Stomach (tissue), 8 donors: ENCODE measurements at regions not wholly inside any gene's neighbourhood (a gene's known extent, or its start where the extent isn't known, plus 50 kb on each side); places are given as distances from the start of the nearest gene placed in this dataset.
"Not testable (repeated sequence)": the region's sequence is repeated elsewhere in the genome, so short reads cannot be mapped to it uniquely, and the experiment has no call there.

Experiments used
- DNase-seq, 2 donors: peaks; one replicate each; pipeline versions ENCODE4 v3.0.0 to v3.0.0-alpha.2; 2013 to 2019
- H3K27ac ChIP-seq, 5 donors: fragments of 200-600 bp in 4 of 5; sonication (generic) in 4 of 5; one replicate each; pipeline ENCODE4 v1.5.1; 2013 to 2019; ENCODE audit warnings: mild to moderate bottlenecking in 1 of 5, moderate library complexity in 1 of 5
- H3K27me3 ChIP-seq, 3 donors: fragments of 200-600 bp; sonication (generic); one replicate each; pipeline ENCODE4 v1.5.1; 2017 to 2019; ENCODE audit warnings: mixed run types in 1 of 3
- H3K36me3 ChIP-seq, 4 donors: fragments of 200-600 bp; sonication (generic); 1 replicate in 3 of 4; 2 replicates in 1 of 4; pipeline ENCODE4 v1.5.1; 2016 to 2019
- H3K4me1 ChIP-seq, 4 donors: fragments of 200-600 bp; sonication (generic); one replicate each; pipeline ENCODE4 v1.5.1; 2016 to 2019
- H3K4me3 ChIP-seq, 4 donors: fragments of 200-600 bp; sonication (generic) in 3 of 4; one replicate each; pipeline ENCODE4 v1.5.1; 2016 to 2019; ENCODE audit warnings: mild to moderate bottlenecking in 1 of 4
- H3K9me3 ChIP-seq, 4 donors: fragments of 200-600 bp; sonication (generic); one replicate each; pipeline ENCODE4 v1.5.1; 2016 to 2019
- CTCF ChIP-seq, 7 experiments: fragments of 450-650 bp in 4 of 7; fragments of 200-600 bp in 3 of 7; sonication (generic) in 3 of 7; IDR thresholded peaks; one replicate each; pipeline ENCODE4 v1.5.1; 2016 to 2019; ENCODE audit warnings: antibody characterized with exemption in 7 of 7, control low read depth in 2 of 7, mild to moderate bottlenecking in 1 of 7
- EP300 ChIP-seq: sonication (generic); formaldehyde crosslinking; IDR thresholded peaks from one replicate; pipeline ENCODE4 v1.6.1; 2017; ENCODE audit warnings: antibody characterized with exemption
- POLR2A ChIP-seq, 4 donors: fragments of 450-650 bp; IDR thresholded peaks; one replicate each; pipeline ENCODE4 v1.6.1; 2016; ENCODE audit warnings: antibody characterized with exemption in 4 of 4, control low read depth in 2 of 4, mild to moderate bottlenecking in 1 of 4, moderate library complexity in 1 of 4
- POLR2AphosphoS5 ChIP-seq, 3 donors: sonication (generic); formaldehyde crosslinking; IDR thresholded peaks; one replicate each; pipeline ENCODE4 v1.6.1; 2016; ENCODE audit warnings: antibody characterized with exemption in 3 of 3
- WGBS, 5 donors: extraction: QIAGEN DNeasy Blood & Tissue Kit in 3 of 5; methylation state at CpG; one replicate each; pipeline versions ENCODE4 v1.1.5 to v1.1.7; 2013 to 2018; 5-methylcytosine and 5-hydroxymethylcytosine counted together
- intact Hi-C: fragments of 100-400 bp; cut with DNase I; formaldehyde crosslinking; loops from one replicate; pipeline ENCODE4 v1.15.1; 2023; ENCODE audit warnings: low total_unique reads
- donor health status: healthy with polysubstance abuse.
- donor health status: Bipolar disorder and iron deficiency.
- donor health status: healthy.

- Histone ChIP-seq H3K36me3 (no peaks in the 10 kb centered on the region), H3K9me3 (peaks cover 5 to 87% (median 70%) of the 10 kb centered on the region in 4 donors), H3K4me1 (no peaks in the 10 kb centered on the region), H3K27ac (no peak overlapping the region), H3K27me3 (no peaks in the 10 kb centered on the region), H3K4me3 (no peak overlapping the region)
- TF ChIP-seq CTCF (IDR thresholded peaks at IDR 0.05) (no peak), EP300 (no peak), POLR2AphosphoS5 (IDR thresholded peaks at IDR 0.05) (no peak), POLR2A (IDR thresholded peaks at IDR 0.05) (no peak)
- no peak for DNase-seq
- intact Hi-C loops = no loop called here
- WGBS, 5 donors = 35 to 60% (median 45%) methylated on average over 3 of the region's 3 CpGs
Observed at GRCh38 chr16:35149550-35149949, 1690.1 kb downstream of the TP53TG3F start.

DNA sequence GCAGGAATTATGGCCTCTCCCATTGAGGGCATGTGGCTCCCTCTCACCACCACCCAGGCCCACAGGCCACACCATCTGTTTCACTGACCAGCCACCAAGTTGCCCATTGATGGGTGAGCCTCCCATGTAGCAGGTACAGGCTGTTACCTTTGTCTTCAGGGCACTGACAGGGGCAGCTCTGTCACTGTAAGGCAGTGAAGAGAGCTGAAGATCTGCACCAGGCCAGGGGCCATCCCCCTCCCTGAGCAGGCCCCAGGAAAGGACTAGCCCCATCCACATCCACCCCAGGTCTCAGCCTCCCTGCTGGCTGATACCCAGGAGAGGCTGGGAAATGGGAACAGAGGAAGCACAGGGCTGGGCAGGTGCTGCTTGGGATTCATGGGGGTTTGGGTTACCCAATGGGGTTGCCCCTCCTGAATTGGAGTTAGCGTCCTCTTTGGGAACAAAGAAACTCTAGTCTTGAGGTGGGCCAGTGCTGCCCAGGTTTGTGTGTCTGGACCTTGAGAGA, 1691.4 kb downstream of the TP53TG3F start:
- 53 to 80% (median 69%) methylated on average over 1 of the region's 1 CpG for WGBS, 5 donors
- TF ChIP-seq CTCF (IDR thresholded peaks at IDR 0.05) = no peak
- no peak for TF ChIP-seq POLR2AphosphoS5 (IDR thresholded peaks at IDR 0.05)
- no peak for TF ChIP-seq POLR2A (IDR thresholded peaks at IDR 0.05)
- no peak for TF ChIP-seq EP300
- Histone ChIP-seq H3K4me1 (no peaks in the 10 kb centered on the region), H3K9me3 (peaks cover 5 to 86% (median 61%) of the 10 kb centered on the region in 4 donors), H3K4me3 (no peak overlapping the region), H3K36me3 (no peaks in the 10 kb centered on the region), H3K27me3 (no peaks in the 10 kb centered on the region), H3K27ac (no peak overlapping the region)
- intact Hi-C loops = loop anchor here (10.0 kb wide), 1 partner anchor 874 kb away; no protein-coding TSS in a partner anchor
- DNase-seq = no peak

GRCh38 chr16:35152067-35152627, 1692.7 kb downstream of the TP53TG3F start:
- TF ChIP-seq EP300 = no peak
- TF ChIP-seq CTCF (IDR thresholded peaks at IDR 0.05) = no peak
- TF ChIP-seq POLR2A (IDR thresholded peaks at IDR 0.05) = no peak
- no peak for TF ChIP-seq POLR2AphosphoS5 (IDR thresholded peaks at IDR 0.05)
- no peaks in the 10 kb centered on the region for H3K27me3 ChIP-seq
- H3K27ac ChIP-seq = no peak overlapping the region
- H3K9me3 ChIP-seq = peaks cover 5 to 86% (median 58%) of the 10 kb centered on the region in 4 donors
- H3K4me3 ChIP-seq = no peak overlapping the region
- intact Hi-C loops = loop anchor here (10.0 kb wide), 1 partner anchor 873 kb away; no protein-coding TSS in a partner anchor
- DNase-seq = no peak
- 0 to 22% (median 14%) methylated on average over 1 of the region's 1 CpG for WGBS, 5 donors
- no peaks in the 10 kb centered on the region for H3K4me1 ChIP-seq
- no peaks in the 10 kb centered on the region for H3K36me3 ChIP-seq

GRCh38 chr16:35154627-35155026, 1695.2 kb downstream of the TP53TG3F start:
- H3K36me3 ChIP-seq = no peaks in the 10 kb centered on the region
- peaks cover 8 to 71% (median 53%) of the 10 kb centered on the region in 4 donors for H3K9me3 ChIP-seq
- DNase-seq = no peak
- intact Hi-C loops = loop anchor here (10.0 kb wide), 1 partner anchor 870 kb away; no protein-coding TSS in a partner anchor
- no peak overlapping the region for H3K4me3 ChIP-seq
- H3K4me1 ChIP-seq = no peaks in the 10 kb centered on the region
- TF ChIP-seq CTCF (IDR thresholded peaks at IDR 0.05) (no peak), EP300 (no peak), POLR2AphosphoS5 (IDR thresholded peaks at IDR 0.05) (no peak), POLR2A (IDR thresholded peaks at IDR 0.05) (no peak)
- no peak overlapping the region for H3K27ac ChIP-seq
- no peaks in the 10 kb centered on the region for H3K27me3 ChIP-seq

DNA sequence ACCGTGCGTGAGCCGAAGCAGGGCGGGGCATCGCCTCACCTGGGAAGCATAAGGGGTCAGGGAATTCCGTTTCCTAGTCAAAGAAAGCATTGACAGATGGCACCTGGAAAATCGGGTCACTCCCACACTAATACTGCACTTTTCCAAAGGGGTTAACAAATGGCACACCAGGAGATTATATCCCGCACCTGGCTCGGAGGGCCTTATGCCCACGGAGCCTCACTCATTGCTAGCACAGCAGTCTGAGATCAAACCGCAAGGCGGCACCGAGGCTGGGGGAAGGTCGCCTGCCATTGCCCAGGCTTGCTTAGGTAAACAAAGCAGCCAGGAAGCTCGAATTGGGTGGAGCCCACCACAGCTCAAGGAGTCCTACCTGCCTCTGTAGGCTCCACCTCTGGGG, 1698.1 kb downstream of the TP53TG3F start:
- peaks cover 2 to 44% (median 32%) of the 10 kb centered on the region in 4 donors for H3K9me3 ChIP-seq
- H3K27ac ChIP-seq, H3K4me3 ChIP-seq, H3K36me3 ChIP-seq, DNase-seq, H3K27me3 ChIP-seq, H3K4me1 ChIP-seq: not testable (repeated sequence)
- intact Hi-C loops = loop anchor here (10.0 kb wide), 1 partner anchor 867 kb away; no protein-coding TSS in a partner anchor
- WGBS, 5 donors = 78 to 88% (median 79%) methylated on average over 14 to 15 of the region's 15 CpGs

DNA sequence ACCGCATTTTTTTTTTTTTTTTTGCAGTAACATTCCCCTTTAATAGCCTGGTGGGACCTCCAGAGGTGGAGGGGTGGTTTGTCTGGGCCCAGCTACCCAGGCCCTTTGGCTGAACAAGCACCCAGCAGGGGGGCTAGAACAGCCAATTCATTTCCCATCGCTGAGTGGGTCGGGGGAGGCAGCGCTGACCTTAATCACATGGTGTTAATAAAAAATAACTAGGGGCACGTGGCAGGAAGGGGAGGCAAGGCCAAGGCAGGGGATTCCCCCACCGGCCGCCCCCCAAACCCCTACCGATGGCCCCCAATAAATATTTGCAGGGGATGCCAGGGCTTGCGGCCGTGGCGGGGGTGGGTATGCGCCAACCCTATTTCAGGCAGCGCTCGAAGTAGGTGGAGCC, 1709.9 kb downstream of the TP53TG3F start:
- H3K4me3 ChIP-seq, H3K4me1 ChIP-seq, H3K27ac ChIP-seq, H3K27me3 ChIP-seq, H3K36me3 ChIP-seq, intact Hi-C loops: not testable (repeated sequence)
- H3K9me3 ChIP-seq = peaks cover 0 to 60% (median 48%) of the 10 kb centered on the region in 4 donors
- WGBS, 5 donors = 72 to 82% (median 77%) methylated on average over 14 of the region's 14 CpGs
- peak in 1 of 2 donors; percentile 14 for DNase-seq

DNA sequence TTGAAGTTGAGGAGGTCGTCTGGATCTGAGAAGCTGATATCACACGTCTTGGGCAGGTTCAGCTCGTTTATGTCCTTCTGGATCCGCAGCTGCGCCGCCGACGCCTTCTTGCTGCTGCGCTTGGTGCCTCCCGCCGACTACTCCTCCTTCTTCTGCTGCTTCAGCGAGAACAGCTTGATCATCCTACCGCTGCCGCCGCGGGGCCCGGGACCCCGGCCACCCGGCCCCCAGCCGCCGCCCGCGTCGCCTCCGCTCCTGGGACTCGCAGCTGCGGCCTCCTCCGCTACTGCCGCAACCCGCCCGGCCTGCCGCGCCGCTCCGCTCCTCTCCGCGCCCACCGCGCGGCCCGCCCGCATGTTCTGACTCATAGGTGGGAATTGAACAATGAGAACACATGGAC, 1710.6 kb downstream of the TP53TG3F start:
- H3K4me3 ChIP-seq, intact Hi-C loops, H3K4me1 ChIP-seq, H3K36me3 ChIP-seq, H3K27ac ChIP-seq, DNase-seq, H3K27me3 ChIP-seq: not testable (repeated sequence)
- H3K9me3 ChIP-seq = peaks cover 0 to 60% (median 47%) of the 10 kb centered on the region in 4 donors
- 71 to 80% (median 77%) methylated on average over 41 to 42 of the region's 42 CpGs for WGBS, 5 donors
